ENCODE measurements at regions not wholly inside any gene's neighbourhood (a gene's known extent, or its start where the extent isn't known, plus 50 kb on each side); places are given as distances from the start of the nearest gene placed in this dataset.

DNA sequence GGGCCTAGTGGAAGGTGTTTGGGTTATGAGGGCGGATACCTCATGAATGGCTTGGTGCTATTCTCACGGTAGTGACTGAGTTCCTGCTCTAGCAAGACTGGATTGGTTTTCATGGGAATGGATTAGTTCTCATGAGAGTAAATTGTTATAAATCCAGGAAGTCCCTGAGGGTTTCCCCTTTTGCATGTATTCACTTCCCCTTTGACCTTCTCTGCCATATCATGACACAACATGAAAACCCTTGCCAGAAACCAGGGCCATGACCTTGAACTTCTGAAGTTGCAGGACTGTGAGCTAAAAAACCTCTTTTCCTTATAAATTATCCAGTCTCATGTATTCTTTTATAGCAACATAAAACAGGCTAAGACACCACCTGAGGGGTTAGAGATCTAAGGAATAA lies 529.7 kb upstream of the RPS6KA3 start:
- TF ChIP-seq POLR2A (IDR thresholded peaks at IDR 0.05) = no peak
- TF ChIP-seq, protein P1, sequence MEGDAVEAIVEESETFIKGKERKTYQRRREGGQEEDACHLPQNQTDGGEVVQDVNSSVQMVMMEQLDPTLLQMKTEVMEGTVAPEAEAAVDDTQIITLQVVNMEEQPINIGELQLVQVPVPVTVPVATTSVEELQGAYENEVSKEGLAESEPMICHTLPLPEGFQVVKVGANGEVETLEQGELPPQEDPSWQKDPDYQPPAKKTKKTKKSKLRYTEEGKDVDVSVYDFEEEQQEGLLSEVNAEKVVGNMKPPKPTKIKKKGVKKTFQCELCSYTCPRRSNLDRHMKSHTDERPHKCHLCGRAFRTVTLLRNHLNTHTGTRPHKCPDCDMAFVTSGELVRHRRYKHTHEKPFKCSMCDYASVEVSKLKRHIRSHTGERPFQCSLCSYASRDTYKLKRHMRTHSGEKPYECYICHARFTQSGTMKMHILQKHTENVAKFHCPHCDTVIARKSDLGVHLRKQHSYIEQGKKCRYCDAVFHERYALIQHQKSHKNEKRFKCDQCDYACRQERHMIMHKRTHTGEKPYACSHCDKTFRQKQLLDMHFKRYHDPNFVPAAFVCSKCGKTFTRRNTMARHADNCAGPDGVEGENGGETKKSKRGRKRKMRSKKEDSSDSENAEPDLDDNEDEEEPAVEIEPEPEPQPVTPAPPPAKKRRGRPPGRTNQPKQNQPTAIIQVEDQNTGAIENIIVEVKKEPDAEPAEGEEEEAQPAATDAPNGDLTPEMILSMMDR (IDR thresholded peaks at IDR 0.05) = no peak
- no peak for TF ChIP-seq POLR2AphosphoS5 (IDR thresholded peaks at IDR 0.05; ENCODE audit: insufficient read depth in 1 of 2, low read depth in 1 of 2)
